Jurkat, Clone E6-1 (cell line): ENCODE measurements at regions not wholly inside any gene's neighbourhood (a gene's known extent, or its start where the extent isn't known, plus 50 kb on each side); places are given as distances from the start of the nearest gene placed in this dataset.
A peak's percentile ranks its signal among the peaks of the same experiment; 100 is the strongest.

ENCODE experiments used
- DNase-seq: peaks from one replicate; pipeline ENCODE4 v3.0.0-alpha.2; 2011; ENCODE audit warnings: low read depth, low spot score
- H3K4me3 ChIP-seq: 2 replicates; pipeline ENCODE4 v1.5.1; 2011; ENCODE audit warnings: mild to moderate bottlenecking, low read length, control low read depth, moderate library complexity

- DNase-seq, result no peak
- no peak overlapping the region for H3K4me3 ChIP-seq
Measured at GRCh38 chr3:159795681-159796175, 192.9 kb upstream of the IL12A start.

- no peak for DNase-seq
- no peak overlapping the region for H3K4me3 ChIP-seq
Measured at GRCh38 chr3:159796226-159796625, 192.4 kb upstream of the IL12A start.

GRCh38 chr3:159796744-159797143 lies 191.9 kb upstream of the IL12A start:
- no peak overlapping the region for H3K4me3 ChIP-seq
- no peak for DNase-seq

GRCh38 chr3:159797771-159798170 lies 190.9 kb upstream of the IL12A start:
- H3K4me3 ChIP-seq, result no peak overlapping the region
- no peak for DNase-seq

GRCh38 chr3:159798951-159799350 lies 189.7 kb upstream of the IL12A start:
- no peak for DNase-seq
- no peak overlapping the region for H3K4me3 ChIP-seq

- no peak for DNase-seq
- no peak overlapping the region for H3K4me3 ChIP-seq
Measured at GRCh38 chr3:159800434-159801155, 188.0 kb upstream of the IL12A start.

- H3K4me3 ChIP-seq, result no peak overlapping the region
Measured at GRCh38 chr3:159802864-159803263, 185.8 kb upstream of the IL12A start.

GRCh38 chr3:159803459-159803858 lies 185.2 kb upstream of the IL12A start:
- no peak overlapping the region for H3K4me3 ChIP-seq
- DNase-seq, result no peak

More at GRCh38 chr3:159802864-159803263, 185.8 kb upstream of the IL12A start:
- no peak for DNase-seq

- DNase-seq, result peak; percentile 52
Measured at GRCh38 chr3:159804726-159805410, 183.8 kb upstream of the IL12A start.

GRCh38 chr3:159805411-159805772 lies 183.2 kb upstream of the IL12A start:
- DNase-seq, result no peak
- H3K4me3 ChIP-seq, result no peak overlapping the region

More at GRCh38 chr3:159804726-159805410, 183.8 kb upstream of the IL12A start:
- H3K4me3 ChIP-seq, result no peak overlapping the region

- H3K4me3 ChIP-seq, result no peak overlapping the region
- no peak for DNase-seq
Measured at GRCh38 chr3:159806412-159806811, 182.2 kb upstream of the IL12A start.

GRCh38 chr3:159807137-159808040 lies 181.2 kb upstream of the IL12A start:
- no peak for DNase-seq

GRCh38 chr3:159813822-159814531 lies 174.7 kb upstream of the IL12A start:
- no peak overlapping the region for H3K4me3 ChIP-seq
- peak; percentile 37 for DNase-seq

More at GRCh38 chr3:159807137-159808040, 181.2 kb upstream of the IL12A start:
- no peak overlapping the region for H3K4me3 ChIP-seq

- no peak for DNase-seq
- no peak overlapping the region for H3K4me3 ChIP-seq
Measured at GRCh38 chr3:159816512-159816911, 172.1 kb upstream of the IL12A start.

- no peak for DNase-seq
- H3K4me3 ChIP-seq, result no peak overlapping the region
Measured at GRCh38 chr3:159817126-159817525, 171.5 kb upstream of the IL12A start.

GRCh38 chr3:159817571-159817970 lies 171.1 kb upstream of the IL12A start:
- no peak for DNase-seq
- no peak overlapping the region for H3K4me3 ChIP-seq

GRCh38 chr3:159818399-159818798 lies 170.2 kb upstream of the IL12A start:
- no peak for DNase-seq

GRCh38 chr3:159818997-159819500 lies 169.6 kb upstream of the IL12A start:
- no peak for DNase-seq
- no peak overlapping the region for H3K4me3 ChIP-seq

More at GRCh38 chr3:159818399-159818798, 170.2 kb upstream of the IL12A start:
- H3K4me3 ChIP-seq, result no peak overlapping the region

GRCh38 chr3:159819676-159820075 lies 169.0 kb upstream of the IL12A start:
- no peak for DNase-seq
- no peak overlapping the region for H3K4me3 ChIP-seq
